Non-pigmented ciliary epithelial cell (primary cell): ENCODE measurements at regions not wholly inside any gene's neighbourhood (a gene's known extent, or its start where the extent isn't known, plus 50 kb on each side); places are given as distances from the start of the nearest gene placed in this dataset.
A peak's percentile ranks its signal among the peaks of the same experiment; 100 is the strongest.
"Not testable (repeated sequence)": the region's sequence is repeated elsewhere in the genome, so short reads cannot be mapped to it uniquely, and the experiment has no call there.

Experiments used
- DNase-seq: peaks from one replicate; pipeline ENCODE4 v3.0.0-alpha.2; 2010; ENCODE audit warnings: low read depth

- peak; percentile 98 for DNase-seq
Observed at GRCh38 chr2:181790716-181791649, 100.5 kb upstream of the ITPRID2 start.

- DNase-seq, result no peak
Observed at GRCh38 chr2:181792906-181793305, 98.6 kb upstream of the ITPRID2 start.

GRCh38 chr2:181798022-181798421 is 93.5 kb upstream of the ITPRID2 start:
- no peak for DNase-seq

GRCh38 chr2:181802300-181802699 is 89.2 kb upstream of the ITPRID2 start:
- not testable (repeated sequence) for DNase-seq

GRCh38 chr2:181803903-181804799 is 87.4 kb upstream of the ITPRID2 start:
- not testable (repeated sequence) for DNase-seq

GRCh38 chr2:181805228-181806038 is 86.1 kb upstream of the ITPRID2 start:
- DNase-seq, result no peak

- no peak for DNase-seq
Observed at GRCh38 chr2:181806039-181806392, 85.5 kb upstream of the ITPRID2 start.

GRCh38 chr2:181807526-181807925 is 84.0 kb upstream of the ITPRID2 start:
- no peak for DNase-seq

GRCh38 chr2:181810823-181811695 is 80.5 kb upstream of the ITPRID2 start:
- DNase-seq, result peak; percentile 90

GRCh38 chr2:181812106-181812743 is 79.3 kb upstream of the ITPRID2 start:
- DNase-seq, result no peak

- peak; percentile 68 for DNase-seq
Observed at GRCh38 chr2:181814057-181814491, 77.5 kb upstream of the ITPRID2 start.

- DNase-seq, result no peak
Observed at GRCh38 chr2:181817509-181817908, 74.0 kb upstream of the ITPRID2 start.

GRCh38 chr2:181818058-181818680 is 73.4 kb upstream of the ITPRID2 start:
- DNase-seq, result no peak

GRCh38 chr2:181818840-181819239 is 72.7 kb upstream of the ITPRID2 start:
- DNase-seq, result no peak

- DNase-seq, result no peak
Observed at GRCh38 chr2:181821049-181821448, 70.5 kb upstream of the ITPRID2 start.

GRCh38 chr2:181822097-181822496 is 69.4 kb upstream of the ITPRID2 start:
- DNase-seq, result no peak

GRCh38 chr2:181823405-181823804 is 68.1 kb upstream of the ITPRID2 start:
- DNase-seq, result no peak

GRCh38 chr2:181828122-181828705 is 63.3 kb upstream of the ITPRID2 start:
- DNase-seq, result no peak

- no peak for DNase-seq
Observed at GRCh38 chr2:181829230-181829629, 62.3 kb upstream of the ITPRID2 start.

GRCh38 chr2:181832015-181832414 is 59.5 kb upstream of the ITPRID2 start:
- no peak for DNase-seq
